Psoas muscle (tissue), 7 donors: ENCODE measurements at regions not wholly inside any gene's neighbourhood (a gene's known extent, or its start where the extent isn't known, plus 50 kb on each side); places are given as distances from the start of the nearest gene placed in this dataset.
A peak's percentile ranks its signal among the peaks of the same experiment; 100 is the strongest.

Experiments
- ATAC-seq, 4 donors: fragments of 200-7000 bp; cut with Tn5 transposase; one replicate each; pipeline ENCODE4 v1.9.1; 2020; ENCODE audit warnings: moderate library complexity in 3 of 4, mild to moderate bottlenecking in 2 of 4
- DNase-seq, 2 donors: peaks; one replicate each; pipeline ENCODE4 v3.0.0-alpha.2; 2020
- H3K27ac ChIP-seq: fragments of 200-600 bp; one replicate; pipeline ENCODE4 v1.8.0; 2022
- H3K27me3 ChIP-seq, 3 donors: fragments of 200-600 bp in 1 of 3; one replicate each; pipeline versions ENCODE4 v1.6.1 to v1.8.0; 2013 to 2022; ENCODE audit warnings: low read length in 2 of 3, mild to moderate bottlenecking in 2 of 3, moderate library complexity in 1 of 3; ENCODE audit not compliant: insufficient read depth in 3 of 3
- H3K36me3 ChIP-seq, 2 donors: fragments of 200-600 bp in 1 of 2; one replicate each; pipeline versions ENCODE4 v1.6.1 to v1.8.0; 2013 to 2022; ENCODE audit warnings: low read depth in 1 of 2, mild to moderate bottlenecking in 1 of 2, moderate library complexity in 1 of 2; ENCODE audit not compliant: insufficient read depth in 1 of 2
- H3K4me1 ChIP-seq: fragments of 200-600 bp; one replicate; pipeline ENCODE4 v1.8.0; 2022
- H3K4me3 ChIP-seq: fragments of 200-600 bp; one replicate; pipeline ENCODE4 v1.8.0; 2022; ENCODE audit warnings: mild to moderate bottlenecking
- H3K9me3 ChIP-seq: fragments of 200-600 bp; one replicate; pipeline ENCODE4 v1.8.0; 2022
- CTCF ChIP-seq: fragments of 200-600 bp; IDR thresholded peaks from one replicate; pipeline ENCODE4 v1.8.0; 2022; ENCODE audit warnings: antibody characterized with exemption
- WGBS, 3 donors: extraction: QIAGEN DNeasy Blood & Tissue Kit; methylation state at CpG; one replicate each; pipeline versions ENCODE4 v1.1.6 to v1.1.7; 2013; 5-methylcytosine and 5-hydroxymethylcytosine counted together
- intact Hi-C, 2 donors: fragments of 100-400 bp; cut with DNase I; formaldehyde crosslinking; loops; one replicate each; pipeline versions ENCODE4 v1.11.0 to v1.14.2; 2022
- donor health status: healthy with polysubstance abuse.
- donor health status: DM: no; HTN: no; CAD: no; lungs with moderate emphysema.
- donor health status: Bipolar disorder and iron deficiency.
- donor health status: healthy.
- donor health status: DM: yes; HTN: yes; CAD: no.
- donor health status: DM: no; HTN: no; CAD: no.
- donor health status: DM: yes; HTN: yes; CAD: no.

GRCh38 chr2:144324446-144325045, 195.4 kb downstream of the ZEB2 start:
- Histone ChIP-seq H3K4me1 (peaks cover 23% of the 10 kb centered on the region), H3K9me3 (no peaks in the 10 kb centered on the region), H3K27me3 (no peaks in the 10 kb centered on the region), H3K36me3 (no peaks in the 10 kb centered on the region), H3K4me3 (no peak overlapping the region), H3K27ac (no peak overlapping the region)
- DNase-seq (no peak), ATAC-seq (no peak)
- intact Hi-C loops, result no loop called here
- 81 to 92% (median 84%) methylated on average over 4 of the region's 4 CpGs for WGBS, 3 donors
- no peak for TF ChIP-seq CTCF

GRCh38 chr2:144323946-144324345, 196.0 kb downstream of the ZEB2 start:
- 76 to 88% (median 81%) methylated on average over 2 of the region's 2 CpGs for WGBS, 3 donors
- DNase-seq (no peak), ATAC-seq (no peak)
- Histone ChIP-seq H3K27me3 (no peaks in the 10 kb centered on the region), H3K4me1 (peaks cover 26% of the 10 kb centered on the region), H3K27ac (no peak overlapping the region), H3K9me3 (no peaks in the 10 kb centered on the region), H3K4me3 (no peak overlapping the region), H3K36me3 (no peaks in the 10 kb centered on the region)
- TF ChIP-seq CTCF, result no peak
- intact Hi-C loops, result no loop called here

- Histone ChIP-seq H3K4me3 (no peak overlapping the region), H3K9me3 (no peaks in the 10 kb centered on the region), H3K4me1 (peaks cover 21% of the 10 kb centered on the region), H3K27me3 (no peaks in the 10 kb centered on the region), H3K27ac (no peak overlapping the region), H3K36me3 (no peaks in the 10 kb centered on the region)
- WGBS, 3 donors, result 57 to 66% (median 63%) methylated on average over 2 of the region's 2 CpGs
- TF ChIP-seq CTCF, result no peak
- ATAC-seq, result no peak
- DNase-seq, result no peak
- intact Hi-C loops, result no loop called here
These were observed 197.5 kb downstream of the ZEB2 start for GRCh38 chr2:144322379-144322778.

GRCh38 chr2:144320491-144320890, 199.4 kb downstream of the ZEB2 start:
- H3K4me1 ChIP-seq, result peaks cover 21% of the 10 kb centered on the region
- intact Hi-C loops, result no loop called here
- WGBS, 3 donors, result 27 to 59% (median 33%) methylated on average over 1 of the region's 1 CpG
- no peak overlapping the region for H3K4me3 ChIP-seq
- ATAC-seq (peak; percentile 65 to 83 (median 74)), DNase-seq (no peak)
- H3K36me3 ChIP-seq, result no peaks in the 10 kb centered on the region
- TF ChIP-seq CTCF, result no peak
- H3K27ac ChIP-seq, result peak overlapping the region; percentile 36
- H3K9me3 ChIP-seq, result no peaks in the 10 kb centered on the region
- no peaks in the 10 kb centered on the region for H3K27me3 ChIP-seq
